Left forelimb (tissue), 1 donor: ENCODE measurements at regions not wholly inside any gene's neighbourhood (a gene's known extent, or its start where the extent isn't known, plus 50 kb on each side); places are given as distances from the start of the nearest gene placed in this dataset.
"Not testable (repeated sequence)": the region's sequence is repeated elsewhere in the genome, so short reads cannot be mapped to it uniquely, and the experiment has no call there.

Source experiments
- DNase-seq: peaks from one replicate; pipeline ENCODE4 v3.0.0-alpha.2; 2018; ENCODE audit warnings: low spot score

GRCh38 chr2:14828223-14828622 lies 195.7 kb downstream of the LRATD1 start:
- no peak for DNase-seq

GRCh38 chr2:14828968-14829367 lies 196.5 kb downstream of the LRATD1 start:
- no peak for DNase-seq

- DNase-seq = no peak
These were observed 198.9 kb downstream of the LRATD1 start for GRCh38 chr2:14831458-14831857.

GRCh38 chr2:14843507-14844204 lies 211.1 kb downstream of the LRATD1 start:
- DNase-seq = no peak

GRCh38 chr2:14855751-14856150 lies 223.2 kb downstream of the LRATD1 start:
- DNase-seq = no peak

- no peak for DNase-seq
These were observed 228.7 kb downstream of the LRATD1 start for GRCh38 chr2:14861181-14861580.

- DNase-seq = no peak
These were observed 234.3 kb downstream of the LRATD1 start for GRCh38 chr2:14866736-14867352.

GRCh38 chr2:14867853-14868252 lies 235.3 kb downstream of the LRATD1 start:
- DNase-seq = no peak

- no peak for DNase-seq
These were observed 240.3 kb downstream of the LRATD1 start for GRCh38 chr2:14872779-14873325.

GRCh38 chr2:14881651-14882327 lies 249.3 kb downstream of the LRATD1 start:
- DNase-seq = no peak

- no peak for DNase-seq
These were observed 252.1 kb downstream of the LRATD1 start for GRCh38 chr2:14884651-14885050.

GRCh38 chr2:14891546-14891945 lies 259.0 kb downstream of the LRATD1 start:
- DNase-seq = no peak

- no peak for DNase-seq
These were observed 264.0 kb downstream of the LRATD1 start for GRCh38 chr2:14896330-14897030.

GRCh38 chr2:14899621-14900414 lies 267.3 kb downstream of the LRATD1 start:
- no peak for DNase-seq

GRCh38 chr2:14901737-14902136 lies 269.2 kb downstream of the LRATD1 start:
- DNase-seq = no peak

- no peak for DNase-seq
These were observed 270.4 kb downstream of the LRATD1 start for GRCh38 chr2:14902953-14903352.

- no peak for DNase-seq
These were observed 271.3 kb downstream of the LRATD1 start for GRCh38 chr2:14903709-14904374.

GRCh38 chr2:14904378-14904777 lies 271.9 kb downstream of the LRATD1 start:
- DNase-seq = not testable (repeated sequence)

GRCh38 chr2:14905571-14905970 lies 273.1 kb downstream of the LRATD1 start:
- DNase-seq = no peak

GRCh38 chr2:14907014-14907612 lies 274.6 kb downstream of the LRATD1 start:
- no peak for DNase-seq

- no peak for DNase-seq
These were observed 277.3 kb downstream of the LRATD1 start for GRCh38 chr2:14909795-14910194.
